ENCODE measurements at regions not wholly inside any gene's neighbourhood (a gene's known extent, or its start where the extent isn't known, plus 50 kb on each side); places are given as distances from the start of the nearest gene placed in this dataset.
"Not testable (repeated sequence)": the region's sequence is repeated elsewhere in the genome, so short reads cannot be mapped to it uniquely, and the experiment has no call there.

- no peak for DNase-seq
Measured at GRCh38 chr22:41023299-41023623, 69.1 kb upstream of the EP300 start.

- peak; percentile 73 for DNase-seq
Measured at GRCh38 chr22:41028841-41029240, 63.6 kb upstream of the EP300 start.

GRCh38 chr22:41030891-41031290, 61.5 kb upstream of the EP300 start:
- no peak for DNase-seq

- DNase-seq: no peak
Measured at GRCh38 chr22:41034706-41035105, 57.7 kb upstream of the EP300 start.

GRCh38 chr22:41036924-41037323, 55.5 kb upstream of the EP300 start:
- no peak for DNase-seq

- no peak for DNase-seq
Measured at GRCh38 chr22:41038732-41039131, 53.7 kb upstream of the EP300 start.

GRCh38 chr22:41039641-41040040, 52.8 kb upstream of the EP300 start:
- DNase-seq: not testable (repeated sequence)

GRCh38 chr22:41040483-41040882, 51.9 kb upstream of the EP300 start:
- no peak for DNase-seq

GRCh38 chr22:41041532-41041931, 50.9 kb upstream of the EP300 start:
- no peak for DNase-seq
